ENCODE measurements at regions not wholly inside any gene's neighbourhood (a gene's known extent, or its start where the extent isn't known, plus 50 kb on each side); places are given as distances from the start of the nearest gene placed in this dataset.

DNA sequence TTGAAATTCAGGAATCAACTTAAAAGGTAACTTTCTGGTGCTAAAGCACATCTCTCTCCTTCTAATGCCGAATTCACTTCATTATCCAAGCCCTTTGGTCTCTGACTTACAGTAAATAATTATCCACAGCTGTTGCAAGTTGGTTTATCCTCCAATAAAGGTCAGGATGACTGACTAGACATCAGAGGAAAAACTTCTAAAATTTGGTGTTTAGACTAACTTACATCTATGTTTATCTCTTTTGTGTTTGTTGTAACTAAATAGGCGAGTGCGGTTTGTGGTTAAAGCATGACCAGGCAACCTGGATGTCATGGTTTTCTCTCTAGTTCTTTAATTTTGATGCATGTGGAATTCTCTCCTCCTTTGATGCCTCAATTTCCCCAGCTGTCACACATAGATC lies 237.4 kb upstream of the LRTM1 start (continued):
- TF ChIP-seq, protein P1, sequence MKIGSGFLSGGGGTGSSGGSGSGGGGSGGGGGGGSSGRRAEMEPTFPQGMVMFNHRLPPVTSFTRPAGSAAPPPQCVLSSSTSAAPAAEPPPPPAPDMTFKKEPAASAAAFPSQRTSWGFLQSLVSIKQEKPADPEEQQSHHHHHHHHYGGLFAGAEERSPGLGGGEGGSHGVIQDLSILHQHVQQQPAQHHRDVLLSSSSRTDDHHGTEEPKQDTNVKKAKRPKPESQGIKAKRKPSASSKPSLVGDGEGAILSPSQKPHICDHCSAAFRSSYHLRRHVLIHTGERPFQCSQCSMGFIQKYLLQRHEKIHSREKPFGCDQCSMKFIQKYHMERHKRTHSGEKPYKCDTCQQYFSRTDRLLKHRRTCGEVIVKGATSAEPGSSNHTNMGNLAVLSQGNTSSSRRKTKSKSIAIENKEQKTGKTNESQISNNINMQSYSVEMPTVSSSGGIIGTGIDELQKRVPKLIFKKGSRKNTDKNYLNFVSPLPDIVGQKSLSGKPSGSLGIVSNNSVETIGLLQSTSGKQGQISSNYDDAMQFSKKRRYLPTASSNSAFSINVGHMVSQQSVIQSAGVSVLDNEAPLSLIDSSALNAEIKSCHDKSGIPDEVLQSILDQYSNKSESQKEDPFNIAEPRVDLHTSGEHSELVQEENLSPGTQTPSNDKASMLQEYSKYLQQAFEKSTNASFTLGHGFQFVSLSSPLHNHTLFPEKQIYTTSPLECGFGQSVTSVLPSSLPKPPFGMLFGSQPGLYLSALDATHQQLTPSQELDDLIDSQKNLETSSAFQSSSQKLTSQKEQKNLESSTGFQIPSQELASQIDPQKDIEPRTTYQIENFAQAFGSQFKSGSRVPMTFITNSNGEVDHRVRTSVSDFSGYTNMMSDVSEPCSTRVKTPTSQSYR (CRISPR knock-in tag; IDR thresholded peaks at IDR 0.05) = no peak
- TF ChIP-seq ELF4 (CRISPR knock-in tag; IDR thresholded peaks at IDR 0.05; ENCODE audit: low read depth) = no peak
- no peak for TF ChIP-seq SP1 (CRISPR knock-in tag; conservative IDR thresholded peaks at IDR 0.05)
- TF ChIP-seq, protein P2, sequence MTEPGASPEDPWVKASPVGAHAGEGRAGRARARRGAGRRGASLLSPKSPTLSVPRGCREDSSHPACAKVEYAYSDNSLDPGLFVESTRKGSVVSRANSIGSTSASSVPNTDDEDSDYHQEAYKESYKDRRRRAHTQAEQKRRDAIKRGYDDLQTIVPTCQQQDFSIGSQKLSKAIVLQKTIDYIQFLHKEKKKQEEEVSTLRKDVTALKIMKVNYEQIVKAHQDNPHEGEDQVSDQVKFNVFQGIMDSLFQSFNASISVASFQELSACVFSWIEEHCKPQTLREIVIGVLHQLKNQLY (CRISPR knock-in tag; IDR thresholded peaks at IDR 0.05) = no peak

DNA sequence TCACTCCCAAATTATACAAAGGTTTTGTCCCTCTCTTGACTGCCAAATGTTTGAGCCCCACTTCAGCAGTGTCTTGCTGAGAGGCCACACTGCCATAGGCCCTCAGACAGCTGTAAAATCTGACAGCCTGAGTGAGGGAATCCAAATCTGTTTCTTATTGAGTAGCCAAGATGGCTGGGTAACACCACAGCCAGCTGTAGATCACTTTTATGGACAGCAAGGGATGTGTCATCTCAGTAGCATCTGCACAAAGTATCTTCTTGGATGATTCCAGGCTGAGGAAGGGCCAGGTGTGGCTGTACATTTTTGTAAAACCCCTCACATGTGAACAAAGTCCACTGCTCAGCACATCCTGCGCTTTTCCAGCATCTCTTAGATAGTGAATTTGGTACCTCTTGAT lies 237.0 kb upstream of the LRTM1 start:
- POLR2A ChIA-PET = no interaction called here
- H3K27ac Mint-ChIP-seq = no peak overlapping the region
- DNase-seq (ENCODE audit: low spot score) (no peak), ATAC-seq (no peak)
- TF ChIP-seq, protein P3, sequence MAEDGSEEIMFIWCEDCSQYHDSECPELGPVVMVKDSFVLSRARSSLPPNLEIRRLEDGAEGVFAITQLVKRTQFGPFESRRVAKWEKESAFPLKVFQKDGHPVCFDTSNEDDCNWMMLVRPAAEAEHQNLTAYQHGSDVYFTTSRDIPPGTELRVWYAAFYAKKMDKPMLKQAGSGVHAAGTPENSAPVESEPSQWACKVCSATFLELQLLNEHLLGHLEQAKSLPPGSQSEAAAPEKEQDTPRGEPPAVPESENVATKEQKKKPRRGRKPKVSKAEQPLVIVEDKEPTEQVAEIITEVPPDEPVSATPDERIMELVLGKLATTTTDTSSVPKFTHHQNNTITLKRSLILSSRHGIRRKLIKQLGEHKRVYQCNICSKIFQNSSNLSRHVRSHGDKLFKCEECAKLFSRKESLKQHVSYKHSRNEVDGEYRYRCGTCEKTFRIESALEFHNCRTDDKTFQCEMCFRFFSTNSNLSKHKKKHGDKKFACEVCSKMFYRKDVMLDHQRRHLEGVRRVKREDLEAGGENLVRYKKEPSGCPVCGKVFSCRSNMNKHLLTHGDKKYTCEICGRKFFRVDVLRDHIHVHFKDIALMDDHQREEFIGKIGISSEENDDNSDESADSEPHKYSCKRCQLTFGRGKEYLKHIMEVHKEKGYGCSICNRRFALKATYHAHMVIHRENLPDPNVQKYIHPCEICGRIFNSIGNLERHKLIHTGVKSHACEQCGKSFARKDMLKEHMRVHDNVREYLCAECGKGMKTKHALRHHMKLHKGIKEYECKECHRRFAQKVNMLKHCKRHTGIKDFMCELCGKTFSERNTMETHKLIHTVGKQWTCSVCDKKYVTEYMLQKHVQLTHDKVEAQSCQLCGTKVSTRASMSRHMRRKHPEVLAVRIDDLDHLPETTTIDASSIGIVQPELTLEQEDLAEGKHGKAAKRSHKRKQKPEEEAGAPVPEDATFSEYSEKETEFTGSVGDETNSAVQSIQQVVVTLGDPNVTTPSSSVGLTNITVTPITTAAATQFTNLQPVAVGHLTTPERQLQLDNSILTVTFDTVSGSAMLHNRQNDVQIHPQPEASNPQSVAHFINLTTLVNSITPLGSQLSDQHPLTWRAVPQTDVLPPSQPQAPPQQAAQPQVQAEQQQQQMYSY (CRISPR knock-in tag; IDR thresholded peaks at IDR 0.05) = no peak
- no peak for TF ChIP-seq FOXJ3 (CRISPR knock-in tag; IDR thresholded peaks at IDR 0.05; ENCODE audit: borderline replicate concordance)
- no peak for TF ChIP-seq FOXK1 (CRISPR knock-in tag; IDR thresholded peaks at IDR 0.05)
- TF ChIP-seq, protein P4, sequence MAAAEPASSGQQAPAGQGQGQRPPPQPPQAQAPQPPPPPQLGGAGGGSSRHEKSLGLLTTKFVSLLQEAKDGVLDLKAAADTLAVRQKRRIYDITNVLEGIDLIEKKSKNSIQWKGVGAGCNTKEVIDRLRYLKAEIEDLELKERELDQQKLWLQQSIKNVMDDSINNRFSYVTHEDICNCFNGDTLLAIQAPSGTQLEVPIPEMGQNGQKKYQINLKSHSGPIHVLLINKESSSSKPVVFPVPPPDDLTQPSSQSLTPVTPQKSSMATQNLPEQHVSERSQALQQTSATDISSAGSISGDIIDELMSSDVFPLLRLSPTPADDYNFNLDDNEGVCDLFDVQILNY (CRISPR knock-in tag; IDR thresholded peaks at IDR 0.05) = no peak
- no peak for TF ChIP-seq ZNF416 (CRISPR knock-in tag; IDR thresholded peaks at IDR 0.05)
- TF ChIP-seq MYBL2 (CRISPR knock-in tag; IDR thresholded peaks at IDR 0.05) = no peak
- TF ChIP-seq JAZF1 (CRISPR knock-in tag; IDR thresholded peaks at IDR 0.05) = no peak
- TF ChIP-seq, protein P5, sequence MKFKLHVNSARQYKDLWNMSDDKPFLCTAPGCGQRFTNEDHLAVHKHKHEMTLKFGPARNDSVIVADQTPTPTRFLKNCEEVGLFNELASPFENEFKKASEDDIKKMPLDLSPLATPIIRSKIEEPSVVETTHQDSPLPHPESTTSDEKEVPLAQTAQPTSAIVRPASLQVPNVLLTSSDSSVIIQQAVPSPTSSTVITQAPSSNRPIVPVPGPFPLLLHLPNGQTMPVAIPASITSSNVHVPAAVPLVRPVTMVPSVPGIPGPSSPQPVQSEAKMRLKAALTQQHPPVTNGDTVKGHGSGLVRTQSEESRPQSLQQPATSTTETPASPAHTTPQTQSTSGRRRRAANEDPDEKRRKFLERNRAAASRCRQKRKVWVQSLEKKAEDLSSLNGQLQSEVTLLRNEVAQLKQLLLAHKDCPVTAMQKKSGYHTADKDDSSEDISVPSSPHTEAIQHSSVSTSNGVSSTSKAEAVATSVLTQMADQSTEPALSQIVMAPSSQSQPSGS (CRISPR knock-in tag; IDR thresholded peaks at IDR 0.05; ENCODE audit: borderline replicate concordance, low read depth) = no peak
- TF ChIP-seq OVOL2 (CRISPR knock-in tag; IDR thresholded peaks at IDR 0.05; ENCODE audit: borderline replicate concordance) = no peak
- TF ChIP-seq NR2C2 (CRISPR knock-in tag; IDR thresholded peaks at IDR 0.05) = no peak
- TF ChIP-seq, protein P1 (CRISPR knock-in tag; IDR thresholded peaks at IDR 0.05) = no peak
- TF ChIP-seq HMGA2 (CRISPR knock-in tag; IDR thresholded peaks at IDR 0.05) = no peak
- TF ChIP-seq FOXP1 (CRISPR knock-in tag; IDR thresholded peaks at IDR 0.05; ENCODE audit: borderline replicate concordance) = no peak
- TF ChIP-seq, protein P6, sequence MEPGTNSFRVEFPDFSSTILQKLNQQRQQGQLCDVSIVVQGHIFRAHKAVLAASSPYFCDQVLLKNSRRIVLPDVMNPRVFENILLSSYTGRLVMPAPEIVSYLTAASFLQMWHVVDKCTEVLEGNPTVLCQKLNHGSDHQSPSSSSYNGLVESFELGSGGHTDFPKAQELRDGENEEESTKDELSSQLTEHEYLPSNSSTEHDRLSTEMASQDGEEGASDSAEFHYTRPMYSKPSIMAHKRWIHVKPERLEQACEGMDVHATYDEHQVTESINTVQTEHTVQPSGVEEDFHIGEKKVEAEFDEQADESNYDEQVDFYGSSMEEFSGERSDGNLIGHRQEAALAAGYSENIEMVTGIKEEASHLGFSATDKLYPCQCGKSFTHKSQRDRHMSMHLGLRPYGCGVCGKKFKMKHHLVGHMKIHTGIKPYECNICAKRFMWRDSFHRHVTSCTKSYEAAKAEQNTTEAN (CRISPR knock-in tag; IDR thresholded peaks at IDR 0.05) = no peak
- TF ChIP-seq, protein P7, sequence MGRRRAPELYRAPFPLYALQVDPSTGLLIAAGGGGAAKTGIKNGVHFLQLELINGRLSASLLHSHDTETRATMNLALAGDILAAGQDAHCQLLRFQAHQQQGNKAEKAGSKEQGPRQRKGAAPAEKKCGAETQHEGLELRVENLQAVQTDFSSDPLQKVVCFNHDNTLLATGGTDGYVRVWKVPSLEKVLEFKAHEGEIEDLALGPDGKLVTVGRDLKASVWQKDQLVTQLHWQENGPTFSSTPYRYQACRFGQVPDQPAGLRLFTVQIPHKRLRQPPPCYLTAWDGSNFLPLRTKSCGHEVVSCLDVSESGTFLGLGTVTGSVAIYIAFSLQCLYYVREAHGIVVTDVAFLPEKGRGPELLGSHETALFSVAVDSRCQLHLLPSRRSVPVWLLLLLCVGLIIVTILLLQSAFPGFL (CRISPR knock-in tag; IDR thresholded peaks at IDR 0.05; ENCODE audit: borderline replicate concordance) = no peak
- no peaks in the 10 kb centered on the region for H3K9me3 Mint-ChIP-seq
- H3K4me1 Mint-ChIP-seq = peaks cover 16% of the 10 kb centered on the region
- H3K4me3 Mint-ChIP-seq = no peak overlapping the region
- no peaks in the 10 kb centered on the region for H3K27me3 Mint-ChIP-seq (ENCODE audit: low read depth)
- H3K36me3 Mint-ChIP-seq = no peaks in the 10 kb centered on the region
- CTCF ChIA-PET = no interaction called here
